Retinal pigment epithelial cell (primary cell): ENCODE measurements at regions not wholly inside any gene's neighbourhood (a gene's known extent, or its start where the extent isn't known, plus 50 kb on each side); places are given as distances from the start of the nearest gene placed in this dataset.

Experiments used
- DNase-seq: peaks from one replicate; pipeline ENCODE4 v3.0.0-alpha.2; 2010; ENCODE audit warnings: low read depth
- H3K4me3 ChIP-seq: 2 replicates; pipeline ENCODE4 v1.5.1; 2011; ENCODE audit warnings: mild to moderate bottlenecking, low read length, control low read depth, moderate library complexity
- CTCF ChIP-seq: conservative IDR thresholded peaks from 2 replicates; pipeline ENCODE4 v1.5.1; 2011; ENCODE audit warnings: low read depth, low read length, control low read depth, inconsistent platforms

- DNase-seq, result no peak
- no peak overlapping the region for H3K4me3 ChIP-seq
- TF ChIP-seq CTCF, result no peak
Measured at GRCh38 chr20:24802286-24802820, 146.7 kb upstream of the CST7 start.

- DNase-seq, result no peak
- H3K4me3 ChIP-seq, result no peak overlapping the region
- no peak for TF ChIP-seq CTCF
Measured at GRCh38 chr20:24804481-24805206, 144.4 kb upstream of the CST7 start.

- no peak overlapping the region for H3K4me3 ChIP-seq
- TF ChIP-seq CTCF, result no peak
- no peak for DNase-seq
Measured at GRCh38 chr20:24805456-24806238, 143.4 kb upstream of the CST7 start.

GRCh38 chr20:24806705-24807676 lies 142.1 kb upstream of the CST7 start:
- DNase-seq, result no peak
- no peak for TF ChIP-seq CTCF
- H3K4me3 ChIP-seq, result no peak overlapping the region

GRCh38 chr20:24808616-24809015 lies 140.5 kb upstream of the CST7 start:
- H3K4me3 ChIP-seq, result no peak overlapping the region
- DNase-seq, result no peak
- no peak for TF ChIP-seq CTCF

- TF ChIP-seq CTCF, result no peak
- H3K4me3 ChIP-seq, result no peak overlapping the region
- DNase-seq, result no peak
Measured at GRCh38 chr20:24809606-24810005, 139.5 kb upstream of the CST7 start.
